Fibroblast of lung (primary cell): ENCODE measurements at regions not wholly inside any gene's neighbourhood (a gene's known extent, or its start where the extent isn't known, plus 50 kb on each side); places are given as distances from the start of the nearest gene placed in this dataset.

Source experiments
- CTCF ChIP-seq, 2 donors: IDR thresholded peaks in 1 of 2; conservative IDR thresholded peaks in 1 of 2; 1 replicate in 1 of 2; 2 replicates in 1 of 2; pipeline ENCODE4 v1.5.1; 2011 to 2012; ENCODE audit warnings: low read length in 2 of 2, control low read depth in 1 of 2, inconsistent platforms in 1 of 2, low read depth in 1 of 2, mild to moderate bottlenecking in 1 of 2
- EZH2 ChIP-seq: IDR thresholded peaks from 2 replicates; pipeline ENCODE4 v1.5.1; 2012; ENCODE audit warnings: low read length, control low read depth, mild to moderate bottlenecking; ENCODE audit errors: missing control alignments

GRCh38 chr5:102583276-102584124, 84.7 kb upstream of the SLCO6A1 start:
- TF ChIP-seq CTCF (conservative IDR thresholded peaks at IDR 0.05 in 1 of 2, IDR thresholded peaks at IDR 0.05 in 1 of 2; ENCODE audit: low read depth in 1 of 2, low read length in 2 of 2) = peak in 1 of 2 donors; percentile 20
- TF ChIP-seq EZH2 = no peak
